Fibroblast of gingiva (primary cell): ENCODE measurements at regions not wholly inside any gene's neighbourhood (a gene's known extent, or its start where the extent isn't known, plus 50 kb on each side); places are given as distances from the start of the nearest gene placed in this dataset.

Experiments
- DNase-seq: peaks from one replicate; pipeline ENCODE4 v3.0.0-alpha.2; 2011; ENCODE audit warnings: low read depth

GRCh38 chr16:73529303-73530012 lies 481.5 kb upstream of the ZFHX3 start:
- no peak for DNase-seq

GRCh38 chr16:73527187-73527586 lies 479.3 kb upstream of the ZFHX3 start:
- DNase-seq: no peak

GRCh38 chr16:73526011-73526804 lies 478.3 kb upstream of the ZFHX3 start:
- no peak for DNase-seq

GRCh38 chr16:73523209-73523608 lies 475.3 kb upstream of the ZFHX3 start:
- no peak for DNase-seq

GRCh38 chr16:73521499-73521898 lies 473.6 kb upstream of the ZFHX3 start:
- no peak for DNase-seq

- DNase-seq: no peak
These were observed 467.7 kb upstream of the ZFHX3 start for GRCh38 chr16:73515616-73516015.

GRCh38 chr16:73510852-73511251 lies 462.9 kb upstream of the ZFHX3 start:
- DNase-seq: no peak

GRCh38 chr16:73506568-73507056 lies 458.7 kb upstream of the ZFHX3 start:
- no peak for DNase-seq

- no peak for DNase-seq
These were observed 457.6 kb upstream of the ZFHX3 start for GRCh38 chr16:73505577-73505976.

GRCh38 chr16:73504591-73505575 lies 457.0 kb upstream of the ZFHX3 start:
- no peak for DNase-seq

- no peak for DNase-seq
These were observed 455.2 kb upstream of the ZFHX3 start for GRCh38 chr16:73503093-73503492.

- no peak for DNase-seq
These were observed 451.3 kb upstream of the ZFHX3 start for GRCh38 chr16:73499276-73499675.

GRCh38 chr16:73485880-73486279 lies 438.0 kb upstream of the ZFHX3 start:
- DNase-seq: no peak

- no peak for DNase-seq
These were observed 436.2 kb upstream of the ZFHX3 start for GRCh38 chr16:73483934-73484711.

GRCh38 chr16:73483076-73483791 lies 435.3 kb upstream of the ZFHX3 start:
- DNase-seq: no peak

GRCh38 chr16:73482310-73482709 lies 434.4 kb upstream of the ZFHX3 start:
- DNase-seq: no peak

- DNase-seq: no peak
These were observed 432.5 kb upstream of the ZFHX3 start for GRCh38 chr16:73480381-73480780.

GRCh38 chr16:73473713-73474112 lies 425.8 kb upstream of the ZFHX3 start:
- no peak for DNase-seq

- DNase-seq: no peak
These were observed 416.9 kb upstream of the ZFHX3 start for GRCh38 chr16:73464834-73465233.

GRCh38 chr16:73459586-73459985 lies 411.7 kb upstream of the ZFHX3 start:
- no peak for DNase-seq

GRCh38 chr16:73457851-73458250 lies 409.9 kb upstream of the ZFHX3 start:
- no peak for DNase-seq
